ENCODE measurements at regions not wholly inside any gene's neighbourhood (a gene's known extent, or its start where the extent isn't known, plus 50 kb on each side); places are given as distances from the start of the nearest gene placed in this dataset.

DNA sequence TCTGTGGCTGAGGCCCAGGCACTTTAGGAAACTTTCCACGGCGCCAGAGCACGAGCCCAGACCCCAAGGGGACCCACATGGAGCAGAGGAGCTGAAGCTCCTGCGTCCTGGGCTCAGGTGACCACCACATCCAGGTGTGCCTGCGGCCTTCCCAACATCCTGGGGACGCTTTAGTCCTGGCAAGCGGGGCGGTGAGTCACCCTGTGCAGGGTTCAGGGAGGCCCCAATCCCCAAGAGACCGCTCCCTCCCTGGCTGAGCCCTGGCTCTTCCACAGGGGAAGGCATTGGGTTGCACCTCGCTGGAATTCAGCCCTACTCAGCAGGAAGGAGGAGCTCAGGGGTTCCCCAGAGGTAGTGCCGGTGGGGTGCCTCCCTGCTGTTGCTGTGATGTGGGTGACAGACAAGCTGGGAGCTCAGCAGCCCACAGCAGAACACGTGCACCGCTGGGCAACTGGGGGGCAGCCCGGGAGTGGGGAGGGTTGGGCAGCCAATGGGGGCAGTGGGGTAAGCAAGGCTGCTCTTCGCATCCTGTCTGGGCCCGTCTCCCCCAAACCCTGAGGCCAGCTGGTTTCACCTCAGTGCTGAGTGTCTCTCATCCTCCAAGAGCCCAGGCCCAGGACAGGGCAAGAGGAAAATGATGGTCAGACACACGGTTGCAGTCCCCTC lies 802.8 kb downstream of the BRD1 start:
- no peak for DNase-seq

DNA sequence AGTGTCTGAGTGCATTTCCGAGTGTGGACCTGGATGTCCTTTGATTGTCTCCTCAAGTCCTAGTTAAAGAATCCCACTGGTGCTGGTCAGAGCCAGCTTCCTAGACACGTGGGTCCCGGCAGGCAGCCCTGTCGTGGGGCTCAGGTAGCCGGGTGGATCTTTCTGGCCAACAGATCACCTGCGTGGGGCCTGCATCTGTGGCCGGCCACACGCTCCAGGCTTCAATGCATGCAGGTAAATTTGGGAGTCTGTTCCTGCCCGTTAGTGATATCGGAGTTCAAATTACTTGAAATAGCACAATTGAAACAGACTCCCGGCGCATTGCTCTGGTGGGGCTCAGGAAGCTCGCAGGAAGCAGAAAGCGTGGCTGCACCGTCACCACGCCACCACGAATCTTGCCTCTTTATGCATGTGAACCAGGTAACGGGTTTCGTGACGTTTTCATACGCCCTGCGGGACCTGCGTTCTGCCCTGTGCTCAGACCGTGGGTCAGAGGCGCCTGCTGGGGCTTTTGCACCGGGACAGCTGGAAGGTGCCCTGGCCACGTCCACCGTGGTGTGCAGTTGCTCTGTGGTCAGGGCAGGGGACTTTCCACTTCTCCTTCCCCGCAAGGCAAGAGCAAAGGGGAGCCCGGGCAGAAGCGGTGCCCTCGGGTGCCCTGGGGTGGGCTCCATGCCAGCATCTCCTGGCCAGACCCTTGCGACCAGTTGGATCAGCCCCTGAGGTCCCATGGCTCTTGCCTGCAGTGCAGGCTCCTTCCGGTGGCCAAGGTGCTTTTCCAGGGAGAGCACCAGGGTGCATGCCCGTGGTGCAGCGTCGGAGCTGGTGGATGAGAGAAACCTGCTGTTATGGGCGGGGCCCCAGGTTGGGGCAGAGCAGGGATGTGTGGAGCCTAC lies 803.5 kb downstream of the BRD1 start:
- DNase-seq: no peak

DNA sequence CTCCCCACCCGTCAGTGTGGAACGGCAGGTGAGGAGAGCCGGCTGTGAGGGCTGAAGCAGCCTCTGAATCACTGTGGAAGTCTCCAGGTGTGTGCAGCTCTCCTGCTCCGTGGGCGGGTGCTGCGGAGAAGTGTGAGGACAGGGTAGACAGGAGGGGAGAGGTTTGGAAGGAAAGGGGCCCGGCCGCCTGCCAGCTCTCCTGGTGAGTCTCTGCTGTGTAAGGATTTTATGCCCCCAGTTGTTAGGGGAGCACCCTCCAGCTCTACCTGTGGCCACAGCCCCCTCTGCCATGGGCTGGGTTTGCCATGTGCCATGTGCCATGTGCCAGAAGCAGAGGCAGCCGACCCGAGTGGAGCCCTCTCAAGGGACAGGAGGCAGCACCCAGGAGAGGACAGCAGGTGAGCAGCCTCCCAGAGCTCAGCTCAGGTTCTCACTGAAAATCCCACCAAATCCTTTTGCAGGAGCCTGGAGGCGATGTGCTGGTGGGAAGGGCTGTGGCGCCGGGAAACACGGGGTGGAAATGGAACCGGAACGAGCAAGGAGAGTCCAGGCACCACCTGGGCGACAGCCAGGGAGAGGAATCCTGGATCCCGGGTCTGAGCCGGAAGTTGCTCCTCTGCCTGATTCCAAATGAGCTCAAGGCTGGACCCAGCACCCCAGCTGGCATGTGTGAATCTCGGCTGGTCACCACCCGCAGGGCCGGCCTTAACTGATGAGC lies 804.4 kb downstream of the BRD1 start:
- no peak for DNase-seq

DNA sequence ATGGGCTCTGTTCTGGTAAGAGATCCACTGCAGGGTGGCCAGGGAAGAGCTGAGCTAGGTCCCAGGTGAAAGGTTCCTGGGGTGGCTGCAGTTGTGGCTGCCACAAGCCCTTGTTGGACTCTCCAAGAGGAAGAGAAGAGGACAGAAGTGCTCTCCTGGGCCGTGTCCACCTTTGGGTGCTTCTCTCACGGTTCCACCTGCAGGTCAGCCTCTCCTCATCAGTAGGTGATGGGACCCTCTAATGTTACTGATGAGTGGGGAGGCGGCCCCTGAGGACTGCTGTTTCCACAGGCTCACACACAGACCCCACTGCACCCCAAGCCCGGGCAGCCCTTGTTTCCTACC lies 804.9 kb downstream of the BRD1 start:
- DNase-seq: no peak

DNA sequence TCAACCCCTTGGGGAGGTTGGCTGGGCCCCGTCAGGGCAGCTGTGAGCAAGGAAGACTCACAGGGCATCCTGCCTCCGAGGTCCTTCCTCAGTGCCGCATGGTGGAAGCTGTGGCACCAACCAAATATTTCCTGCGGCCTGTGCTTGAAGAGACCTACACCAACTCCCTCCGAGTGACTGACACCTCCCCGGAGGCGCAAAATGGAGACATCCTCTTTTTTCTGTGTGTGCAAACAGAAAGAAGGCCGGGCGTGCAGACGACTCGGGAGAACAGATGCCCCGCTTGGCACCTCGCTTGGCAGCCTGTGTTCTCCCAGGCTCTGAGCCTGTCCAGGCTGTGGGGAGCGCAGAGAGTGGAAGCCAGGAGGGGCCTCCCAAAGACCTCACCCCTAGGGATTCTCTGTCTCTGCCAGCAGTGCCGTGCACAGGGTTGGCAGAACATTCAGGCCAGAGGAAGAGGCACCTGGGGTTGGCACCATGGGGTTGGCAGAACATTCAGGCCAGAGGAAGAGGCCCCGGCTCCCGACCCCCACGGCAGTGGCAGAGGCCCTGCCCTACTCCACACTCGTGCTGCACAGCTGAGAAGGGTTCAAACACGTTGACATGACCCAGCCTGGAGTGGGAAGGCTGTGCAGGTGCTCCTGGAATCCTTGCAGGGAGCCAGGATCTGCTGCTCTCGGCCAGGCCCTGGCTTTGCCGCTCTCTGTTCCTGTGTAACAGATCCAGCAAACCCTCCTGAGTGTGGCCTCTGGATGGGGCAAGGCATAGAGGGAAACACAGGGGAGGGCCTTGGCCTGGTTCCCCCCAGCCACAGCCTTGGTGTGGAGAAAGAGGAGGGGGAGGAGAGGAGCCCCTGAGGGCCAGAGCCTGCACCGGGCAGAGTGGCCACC lies 805.5 kb downstream of the BRD1 start:
- DNase-seq: no peak

DNA sequence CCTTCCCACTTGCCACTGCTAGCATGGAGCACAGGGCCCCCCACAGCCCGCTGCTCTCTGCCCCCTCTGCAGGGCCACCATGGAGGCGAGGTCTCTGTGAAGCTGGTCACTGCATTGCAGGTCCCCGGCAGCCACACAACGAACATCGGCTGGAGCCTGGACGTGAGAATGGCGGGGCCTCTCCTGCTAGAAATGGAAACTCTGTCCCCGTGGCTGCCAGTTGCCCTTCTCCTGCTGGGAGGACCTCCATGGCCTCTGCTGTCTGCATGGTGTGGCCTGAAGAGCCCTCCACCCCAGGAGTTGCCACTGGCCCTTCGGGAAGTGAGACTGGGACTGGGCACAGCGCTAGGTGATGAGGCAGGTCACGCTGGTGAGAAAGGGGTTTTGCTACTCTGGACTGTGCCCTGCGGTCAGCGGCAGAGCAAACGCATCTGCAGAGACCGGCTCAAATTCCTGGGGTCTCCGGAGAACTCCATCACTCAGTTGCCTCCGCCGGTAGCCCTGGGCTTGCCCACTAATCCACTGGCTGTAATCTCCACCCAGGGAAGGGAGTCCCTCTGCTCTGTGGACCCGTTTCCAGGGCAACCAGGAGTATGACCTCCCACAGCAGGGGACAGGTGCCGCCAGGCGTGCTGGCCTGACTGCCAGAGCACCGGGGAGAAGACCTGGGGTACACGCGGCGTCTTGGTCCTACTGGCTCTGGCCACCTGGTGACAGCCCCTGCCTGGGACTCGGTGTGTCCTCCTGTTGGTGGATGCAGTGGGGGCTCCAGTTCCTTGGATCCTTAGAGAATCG lies 806.3 kb downstream of the BRD1 start:
- no peak for DNase-seq

DNA sequence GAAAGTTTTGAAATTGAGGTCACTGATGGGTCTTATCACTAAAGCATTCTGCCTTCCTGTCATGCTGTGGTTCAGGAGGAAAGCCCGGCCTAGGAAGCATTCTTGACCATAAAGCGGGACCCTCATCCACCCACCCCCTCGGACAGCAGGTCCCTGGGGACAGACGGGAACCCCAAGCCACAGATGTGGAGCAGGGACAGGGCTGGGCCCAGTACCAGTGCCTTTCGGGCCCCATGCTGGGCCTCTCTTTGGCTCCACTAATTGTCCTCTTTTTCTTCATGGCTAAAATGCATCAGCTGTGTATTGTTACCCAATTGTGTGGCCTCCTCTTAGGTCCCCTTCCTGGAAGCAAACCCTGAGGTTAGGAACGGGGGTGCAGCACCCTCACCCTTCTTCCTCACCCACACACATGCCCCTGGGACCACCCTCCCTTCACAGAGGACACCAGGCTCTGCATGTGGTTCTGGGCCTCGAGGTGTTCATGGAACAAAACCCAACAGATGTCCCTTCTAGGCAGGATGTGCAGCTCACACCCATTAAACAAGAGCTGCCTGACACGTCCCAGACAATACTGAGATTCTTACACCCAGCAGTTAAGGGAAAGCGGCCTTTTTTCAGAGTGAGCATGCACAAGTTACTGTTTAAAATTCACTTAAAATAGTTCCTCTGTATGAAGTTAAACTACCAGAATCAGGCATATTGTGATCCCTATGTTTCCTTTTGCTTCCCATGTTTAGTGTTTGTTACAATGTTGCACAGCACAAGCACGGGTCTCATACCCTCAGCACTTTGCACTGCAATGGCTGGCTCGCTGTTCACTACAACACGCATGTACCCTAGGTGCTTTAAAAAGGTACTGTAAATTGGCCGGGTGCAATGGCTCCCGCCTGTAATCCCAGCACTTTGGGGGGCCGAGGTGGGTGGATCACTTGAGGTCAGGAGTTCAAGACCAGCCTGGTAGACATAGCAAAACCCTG lies 807.6 kb downstream of the BRD1 start:
- no peak for DNase-seq

DNA sequence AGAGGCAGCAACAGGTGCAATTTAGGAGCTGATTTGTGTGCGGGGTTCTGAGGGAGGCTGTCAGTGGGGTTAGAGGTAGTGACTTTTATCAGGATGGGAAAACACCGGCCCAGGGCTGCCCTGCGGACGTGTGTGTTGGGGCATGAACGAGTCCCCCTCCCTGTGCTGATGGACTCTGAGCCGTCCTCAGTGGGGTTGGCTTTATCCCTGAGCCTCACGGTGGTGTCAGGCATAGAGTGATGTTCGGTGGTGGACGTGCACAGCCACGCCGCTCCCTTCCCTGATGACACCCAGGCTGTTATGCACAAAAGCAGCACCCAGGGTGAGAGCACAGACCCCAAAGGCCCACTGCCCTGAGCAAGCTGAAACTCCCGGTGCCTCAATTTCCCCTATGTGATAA lies 809.1 kb downstream of the BRD1 start:
- no peak for DNase-seq

DNA sequence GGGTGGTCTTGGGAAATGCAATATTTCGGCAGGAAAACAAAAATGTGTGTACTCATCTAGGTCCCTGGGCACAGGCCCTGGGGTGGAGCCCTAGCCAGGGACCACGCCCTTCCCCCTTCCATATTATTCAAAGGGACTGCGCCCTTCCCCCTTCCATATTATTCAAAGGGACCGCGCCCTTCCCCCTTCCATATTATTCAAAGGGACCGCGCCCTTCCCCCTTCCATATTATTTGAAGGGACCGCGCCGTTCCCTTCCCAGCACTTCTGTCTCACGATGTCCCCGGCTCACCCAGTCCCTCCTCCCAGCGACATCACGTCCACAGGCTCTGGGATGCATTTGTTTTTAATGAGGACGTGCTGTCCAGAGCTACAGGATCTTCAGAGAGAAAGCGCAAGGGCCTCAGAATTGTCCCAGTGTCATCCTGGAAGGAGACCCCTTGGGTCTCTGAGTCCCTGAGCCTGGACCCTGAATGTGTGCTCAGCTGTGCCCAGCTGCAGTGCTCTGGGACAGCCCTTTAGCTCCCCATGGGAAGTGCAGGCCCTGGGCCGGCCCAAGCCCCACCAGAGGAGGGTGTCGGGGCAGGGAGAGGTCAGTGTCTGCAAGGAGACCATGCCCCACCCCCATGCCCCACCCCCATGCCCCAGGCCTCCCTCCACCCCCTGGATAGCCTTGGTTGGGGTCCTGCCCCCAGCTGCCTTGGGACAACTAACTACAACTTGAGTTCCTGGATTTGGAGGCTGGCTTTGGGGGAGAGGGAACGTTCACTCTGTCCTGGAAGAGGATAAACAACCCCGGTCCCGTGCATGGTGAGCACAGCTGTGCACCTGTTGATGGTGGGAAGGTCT lies 810.0 kb downstream of the BRD1 start:
- DNase-seq: no peak

DNA sequence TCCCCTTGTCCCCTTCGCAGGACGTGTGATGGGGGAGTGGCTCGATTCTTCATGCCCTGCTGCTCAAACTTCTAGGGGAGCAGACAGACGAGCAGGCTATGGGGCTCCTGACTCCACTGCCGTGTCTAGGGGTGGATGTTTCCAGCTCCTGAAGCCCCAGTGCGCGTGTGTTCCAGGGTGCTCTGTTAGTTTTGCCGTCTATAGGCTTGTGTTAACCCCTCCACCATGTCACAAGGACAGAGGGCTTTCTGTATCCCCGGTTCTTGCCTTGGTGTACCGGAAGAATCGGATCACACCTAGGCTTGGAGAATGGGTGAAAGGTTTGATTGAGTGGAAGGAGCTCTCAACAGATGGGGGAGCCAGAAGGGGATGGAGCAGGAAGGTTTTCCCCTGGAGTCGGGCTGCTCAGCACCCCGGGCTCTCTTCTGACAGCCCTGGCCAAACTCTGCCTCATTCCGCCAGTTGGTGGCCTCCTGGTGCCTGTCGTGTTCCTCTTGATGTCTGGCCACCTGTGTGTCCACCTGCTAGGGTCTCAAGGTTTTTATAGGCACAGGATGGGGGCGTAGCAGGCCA lies 810.7 kb downstream of the BRD1 start:
- no peak for DNase-seq

DNA sequence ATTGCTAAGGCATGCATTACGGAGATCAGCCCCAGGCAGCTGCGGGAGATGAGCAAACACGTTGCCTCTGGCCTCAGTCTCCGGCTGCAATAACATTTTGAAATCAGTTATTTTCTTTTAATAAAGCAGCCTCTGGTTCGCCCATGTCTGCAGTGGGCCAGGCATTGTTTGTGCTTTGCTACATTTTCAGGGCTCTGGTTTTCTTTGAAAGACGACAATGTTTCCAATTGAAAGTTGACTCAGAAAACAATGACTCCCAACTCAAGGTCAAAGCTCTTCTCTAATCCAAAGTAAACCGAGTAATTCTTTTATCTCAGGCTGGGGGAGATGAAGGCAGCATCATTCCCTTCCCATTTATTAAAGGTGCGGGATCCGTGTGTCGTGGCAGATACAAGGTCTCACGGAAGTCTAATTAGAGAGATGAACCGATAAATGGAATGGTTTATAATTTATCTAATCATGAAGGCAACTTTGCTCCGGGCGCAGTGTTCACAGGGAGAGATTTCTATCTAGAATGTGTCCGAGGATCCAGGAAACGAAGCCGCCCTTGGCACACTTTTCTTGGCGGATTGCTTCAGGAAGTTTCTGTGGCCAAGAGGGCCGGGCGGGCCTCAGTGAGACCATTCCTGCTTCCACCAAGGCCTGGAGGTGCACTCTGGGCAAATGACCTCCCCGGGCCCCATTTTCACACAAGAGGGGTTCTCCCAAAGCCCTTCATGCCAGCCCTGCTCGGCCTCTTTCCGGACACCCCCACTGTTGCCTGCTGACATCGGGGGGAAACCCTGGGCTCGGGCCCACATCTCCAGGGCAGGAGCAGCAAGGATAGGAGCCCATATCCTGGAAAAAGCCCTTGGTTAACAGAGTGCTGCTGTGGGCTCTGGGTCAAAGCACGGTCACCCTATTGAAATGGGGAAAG lies 811.4 kb downstream of the BRD1 start:
- DNase-seq: no peak

DNA sequence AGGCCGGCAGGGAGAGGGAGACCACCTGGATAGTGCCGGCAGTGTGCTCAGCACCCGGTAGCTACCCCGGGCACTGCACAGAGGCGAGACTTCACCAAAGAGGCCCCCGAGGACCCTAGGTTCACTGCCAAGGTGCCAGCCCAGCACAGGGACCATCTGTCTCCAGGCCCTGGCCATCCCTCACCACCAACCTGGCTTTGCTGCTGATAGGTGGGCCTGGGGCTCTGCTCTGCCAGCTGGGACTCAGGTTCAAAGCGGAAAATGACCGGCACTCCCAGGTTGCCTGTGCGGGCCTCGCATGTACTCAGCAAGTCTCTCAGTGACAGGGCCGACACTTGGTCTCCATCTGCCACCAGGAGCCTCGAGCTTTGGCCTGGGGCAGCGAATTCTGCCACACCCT lies 812.2 kb downstream of the BRD1 start:
- DNase-seq: no peak

DNA sequence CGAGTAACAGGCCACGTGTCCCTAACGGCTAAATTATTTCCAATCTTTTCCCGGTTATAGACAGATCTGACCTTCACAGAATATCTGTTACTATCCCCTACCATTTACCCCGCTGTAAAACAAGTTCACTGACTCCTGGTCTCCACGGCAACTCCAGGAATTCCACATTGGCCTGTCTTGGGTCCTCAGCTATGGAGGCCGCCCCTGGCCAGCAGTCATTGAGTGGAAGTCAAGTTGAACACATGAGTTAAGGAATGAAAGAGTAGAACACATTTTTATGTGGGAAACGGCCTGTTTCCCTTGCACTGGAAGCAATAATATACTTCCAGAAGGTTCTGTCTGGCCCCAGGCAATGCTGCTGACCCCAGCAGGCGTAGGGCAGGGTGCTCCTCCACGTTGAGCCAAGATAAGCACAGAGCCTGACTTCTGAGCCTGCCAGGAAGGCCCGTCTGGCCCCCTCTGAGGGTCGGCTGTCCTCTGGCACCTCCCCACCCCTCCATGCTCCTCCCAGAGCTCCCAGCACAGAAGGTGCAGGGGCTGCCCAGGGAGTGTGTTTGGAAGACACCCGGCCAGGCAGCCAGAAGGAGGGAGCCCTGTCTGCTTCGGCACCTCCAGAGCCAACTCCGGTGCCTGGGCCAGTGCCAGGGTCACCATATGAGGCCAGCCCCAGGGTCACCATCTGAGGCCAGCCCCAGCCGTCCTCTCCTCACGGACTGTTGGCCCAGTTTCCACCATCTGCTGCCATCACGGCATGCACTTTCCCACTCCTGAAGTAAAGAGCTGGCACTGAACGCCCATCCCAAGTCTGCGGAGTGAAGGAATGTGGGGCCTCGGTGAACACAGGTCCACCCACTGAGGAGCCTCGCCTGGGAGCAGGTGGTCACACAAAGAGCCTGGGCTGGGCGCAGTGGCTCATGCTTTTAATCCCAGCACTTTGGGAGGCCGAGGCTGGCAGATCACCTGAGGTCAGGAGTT lies 813.2 kb downstream of the BRD1 start:
- no peak for DNase-seq

DNA sequence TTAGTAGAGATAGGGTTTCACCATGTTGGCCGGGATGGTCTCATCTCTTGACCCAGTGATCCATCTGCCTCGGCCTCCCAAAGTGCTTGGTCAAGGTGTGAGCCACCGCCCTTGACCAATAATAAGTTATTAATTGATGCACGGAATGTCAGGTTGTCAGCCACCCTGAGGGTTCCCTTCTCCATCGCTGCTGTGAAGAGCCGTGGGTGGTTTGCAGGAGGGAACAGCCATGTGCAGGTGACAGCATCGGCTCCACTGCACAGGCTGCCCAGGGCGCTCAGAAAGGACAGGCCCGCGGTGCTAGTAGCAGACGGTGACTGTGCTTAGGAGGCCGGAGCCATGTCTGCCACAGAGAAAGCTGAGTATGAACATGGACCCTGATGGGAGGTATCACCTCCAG lies 814.0 kb downstream of the BRD1 start:
- DNase-seq: no peak

DNA sequence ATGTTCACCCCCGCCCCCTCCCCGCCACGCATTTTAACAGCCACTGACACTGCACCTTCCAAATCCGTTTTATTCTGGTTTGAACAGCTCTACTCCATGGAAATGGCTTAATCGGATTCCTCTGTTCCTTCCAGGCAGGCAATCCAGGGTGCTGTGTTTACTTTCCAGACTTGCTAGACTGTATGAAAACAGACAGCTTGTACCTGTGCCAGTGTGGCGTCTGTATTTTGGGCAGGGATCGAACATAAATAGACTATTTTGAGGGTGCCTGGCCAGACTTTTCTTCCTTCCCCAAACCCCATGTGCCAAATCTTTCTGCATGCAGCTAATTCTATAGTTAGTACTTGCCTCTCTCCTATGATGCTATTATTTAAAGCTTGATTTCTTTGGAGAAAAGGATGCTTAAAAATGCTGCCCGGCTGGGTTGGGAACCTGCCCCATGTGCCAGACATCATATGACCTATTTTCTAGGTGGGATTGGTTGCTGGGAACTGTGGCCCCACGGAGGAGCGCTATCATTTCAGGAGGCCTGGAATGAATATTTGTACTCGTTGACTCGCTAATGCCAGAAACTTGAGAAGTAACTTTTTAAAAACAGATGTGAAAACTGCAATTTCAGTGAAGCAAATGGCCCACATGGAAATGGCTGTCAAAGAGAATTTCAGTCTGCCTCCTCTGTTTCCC lies 814.8 kb downstream of the BRD1 start:
- no peak for DNase-seq
